ENCODE measurements at regions not wholly inside any gene's neighbourhood (a gene's known extent, or its start where the extent isn't known, plus 50 kb on each side); places are given as distances from the start of the nearest gene placed in this dataset.

- H3K4me3 ChIP-seq (ENCODE audit: low read length), result no peak overlapping the region
- no peak for TF ChIP-seq CTCF (conservative IDR thresholded peaks at IDR 0.05; ENCODE audit: low read depth, low read length)
- no peak for DNase-seq (ENCODE audit: low read depth)
Observed at GRCh38 chr3:160114355-160114995, 110.7 kb upstream of the C3orf80 start.

- H3K4me3 ChIP-seq (ENCODE audit: low read length), result no peak overlapping the region
- DNase-seq (ENCODE audit: low read depth), result no peak
- no peak for TF ChIP-seq CTCF (conservative IDR thresholded peaks at IDR 0.05; ENCODE audit: low read depth, low read length)
Observed at GRCh38 chr3:160115387-160115786, 109.8 kb upstream of the C3orf80 start.

- no peak overlapping the region for H3K4me3 ChIP-seq (ENCODE audit: low read length)
- no peak for TF ChIP-seq CTCF (conservative IDR thresholded peaks at IDR 0.05; ENCODE audit: low read depth, low read length)
- no peak for DNase-seq (ENCODE audit: low read depth)
Observed at GRCh38 chr3:160124224-160124623, 101.0 kb upstream of the C3orf80 start.

- no peak for DNase-seq (ENCODE audit: low read depth)
- TF ChIP-seq CTCF (conservative IDR thresholded peaks at IDR 0.05; ENCODE audit: low read depth, low read length), result no peak
Observed at GRCh38 chr3:160125258-160125657, 100.0 kb upstream of the C3orf80 start.

GRCh38 chr3:160126051-160126450 lies 99.2 kb upstream of the C3orf80 start:
- TF ChIP-seq CTCF (conservative IDR thresholded peaks at IDR 0.05; ENCODE audit: low read depth, low read length), result no peak
- DNase-seq (ENCODE audit: low read depth), result no peak
- no peak overlapping the region for H3K4me3 ChIP-seq (ENCODE audit: low read length)

More at GRCh38 chr3:160125258-160125657, 100.0 kb upstream of the C3orf80 start:
- no peak overlapping the region for H3K4me3 ChIP-seq (ENCODE audit: low read length)

- H3K4me3 ChIP-seq (ENCODE audit: low read length), result no peak overlapping the region
- TF ChIP-seq CTCF (conservative IDR thresholded peaks at IDR 0.05; ENCODE audit: low read depth, low read length), result no peak
- DNase-seq (ENCODE audit: low read depth), result no peak
Observed at GRCh38 chr3:160126761-160127160, 98.5 kb upstream of the C3orf80 start.

GRCh38 chr3:160127308-160127707 lies 97.9 kb upstream of the C3orf80 start:
- no peak for DNase-seq (ENCODE audit: low read depth)
- no peak overlapping the region for H3K4me3 ChIP-seq (ENCODE audit: low read length)
- no peak for TF ChIP-seq CTCF (conservative IDR thresholded peaks at IDR 0.05; ENCODE audit: low read depth, low read length)
